ENCODE measurements at regions not wholly inside any gene's neighbourhood (a gene's known extent, or its start where the extent isn't known, plus 50 kb on each side); places are given as distances from the start of the nearest gene placed in this dataset.

GRCh38 chr3:145843561-145843960 is 317.4 kb downstream of the PLOD2 start:
- H3K9me3 Mint-ChIP-seq, result no peaks in the 10 kb centered on the region
- no peaks in the 10 kb centered on the region for H3K4me1 ChIP-seq (ENCODE audit: insufficient read depth, low read length)
- no peak overlapping the region for H3K4me3 Mint-ChIP-seq
- DNase-seq (no peak), ATAC-seq (ENCODE audit: poor library complexity) (no peak)
- TF ChIP-seq CTCF (IDR thresholded peaks at IDR 0.05), result no peak
- intact Hi-C loops (cut with DNase I, micrococcal nuclease), result no loop called here
- no peak overlapping the region for H3K27ac Mint-ChIP-seq
- no peaks in the 10 kb centered on the region for H3K36me3 Mint-ChIP-seq (ENCODE audit: low read depth)
- no peak overlapping the region for H3K4me3 ChIP-seq (ENCODE audit: low read length)
- no peak overlapping the region for H3K27ac ChIP-seq (ENCODE audit: low read depth in 1 of 2, low read length in 2 of 2)
- no peaks in the 10 kb centered on the region for H3K27me3 Mint-ChIP-seq
- peaks cover 0 to 4% of the 10 kb centered on the region in 2 experiments for H3K9me3 ChIP-seq (ENCODE audit: control insufficient read depth in 1 of 2, insufficient read depth in 1 of 2, low read length in 2 of 2)
- CTCF ChIA-PET, result no interaction called here
- POLR2A ChIA-PET, result interaction anchor here (0.7 kb wide), 1 partner anchor 14 kb away, joined by 4 read pairs; no protein-coding TSS in a partner anchor
- no peaks in the 10 kb centered on the region for H3K36me3 ChIP-seq (ENCODE audit: insufficient read depth, low read length)
- no peaks in the 10 kb centered on the region for H3K27me3 ChIP-seq (ENCODE audit: control insufficient read depth in 1 of 2, insufficient read depth in 2 of 2, low read length in 2 of 2)
- H3K4me1 Mint-ChIP-seq (ENCODE audit: low read depth), result no peaks in the 10 kb centered on the region

GRCh38 chr3:145849115-145849514 is 311.9 kb downstream of the PLOD2 start:
- H3K4me1 Mint-ChIP-seq (ENCODE audit: low read depth), result no peaks in the 10 kb centered on the region
- no peaks in the 10 kb centered on the region for H3K4me1 ChIP-seq (ENCODE audit: insufficient read depth, low read length)
- no peak overlapping the region for H3K4me3 Mint-ChIP-seq
- H3K9me3 Mint-ChIP-seq, result peaks cover 5% of the 10 kb centered on the region
- H3K36me3 Mint-ChIP-seq (ENCODE audit: low read depth), result no peaks in the 10 kb centered on the region
- no peak for DNase-seq
- CTCF ChIA-PET, result no interaction called here
- no peak overlapping the region for H3K4me3 ChIP-seq (ENCODE audit: low read length)
- no peak overlapping the region for H3K27ac ChIP-seq (ENCODE audit: low read depth in 1 of 2, low read length in 2 of 2)
- no peak for TF ChIP-seq CTCF (IDR thresholded peaks at IDR 0.05)
- no peaks in the 10 kb centered on the region for H3K27me3 ChIP-seq (ENCODE audit: control insufficient read depth in 1 of 2, insufficient read depth in 2 of 2, low read length in 2 of 2)
- no peaks in the 10 kb centered on the region for H3K36me3 ChIP-seq (ENCODE audit: insufficient read depth, low read length)
- intact Hi-C loops (cut with DNase I, micrococcal nuclease), result no loop called here
- H3K27me3 Mint-ChIP-seq, result no peaks in the 10 kb centered on the region
- H3K27ac Mint-ChIP-seq, result no peak overlapping the region
- ATAC-seq (ENCODE audit: poor library complexity), result no peak
- H3K9me3 ChIP-seq (ENCODE audit: control insufficient read depth in 1 of 2, insufficient read depth in 1 of 2, low read length in 2 of 2), result no peaks in the 10 kb centered on the region
- POLR2A ChIA-PET, result interaction anchor here (0.6 kb wide), 1 partner anchor 1071 kb away, joined by 3 read pairs; no protein-coding TSS in a partner anchor

- no peak for ATAC-seq (ENCODE audit: poor library complexity)
- H3K36me3 ChIP-seq (ENCODE audit: insufficient read depth, low read length), result no peaks in the 10 kb centered on the region
- CTCF ChIA-PET, result no interaction called here
- DNase-seq, result no peak
- H3K9me3 ChIP-seq (ENCODE audit: control insufficient read depth in 1 of 2, insufficient read depth in 1 of 2, low read length in 2 of 2), result no peaks in the 10 kb centered on the region
- no peak overlapping the region for H3K4me3 ChIP-seq (ENCODE audit: low read length)
- no peaks in the 10 kb centered on the region for H3K27me3 ChIP-seq (ENCODE audit: control insufficient read depth in 1 of 2, insufficient read depth in 2 of 2, low read length in 2 of 2)
- no peaks in the 10 kb centered on the region for H3K4me1 Mint-ChIP-seq (ENCODE audit: low read depth)
- POLR2A ChIA-PET, result no interaction called here
- H3K4me1 ChIP-seq (ENCODE audit: insufficient read depth, low read length), result no peaks in the 10 kb centered on the region
- intact Hi-C loops (cut with DNase I, micrococcal nuclease), result no loop called here
- H3K4me3 Mint-ChIP-seq, result no peak overlapping the region
- no peak overlapping the region for H3K27ac Mint-ChIP-seq
- no peaks in the 10 kb centered on the region for H3K27me3 Mint-ChIP-seq
- H3K27ac ChIP-seq (ENCODE audit: low read depth in 1 of 2, low read length in 2 of 2), result no peak overlapping the region
- H3K36me3 Mint-ChIP-seq (ENCODE audit: low read depth), result no peaks in the 10 kb centered on the region
- peaks cover 3% of the 10 kb centered on the region for H3K9me3 Mint-ChIP-seq
- TF ChIP-seq CTCF (IDR thresholded peaks at IDR 0.05), result no peak
Observed at GRCh38 chr3:145854499-145854898, 306.5 kb downstream of the PLOD2 start.
